ENCODE measurements at regions not wholly inside any gene's neighbourhood (a gene's known extent, or its start where the extent isn't known, plus 50 kb on each side); places are given as distances from the start of the nearest gene placed in this dataset.

DNA sequence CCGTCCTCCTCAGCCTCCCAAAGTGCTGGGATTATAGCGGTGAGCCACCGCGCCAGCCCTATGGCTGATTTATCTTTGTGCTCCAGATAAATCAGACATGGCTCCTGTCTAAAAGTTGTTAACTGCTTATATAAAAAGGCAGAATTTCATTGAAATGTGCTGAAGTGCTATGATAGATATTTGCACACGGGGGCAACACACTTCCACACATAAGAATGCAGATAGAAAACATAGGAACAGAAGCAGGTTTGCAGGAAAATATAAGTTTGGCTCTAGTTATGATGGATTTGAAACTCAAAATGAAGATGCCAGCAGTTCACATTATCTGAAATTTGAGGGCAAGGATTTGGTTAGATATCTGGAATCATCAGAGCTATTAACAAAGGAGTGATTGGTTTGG is 163.1 kb upstream of the SLITRK2 start:
- Histone ChIP-seq H3K27ac (no peak overlapping the region), H3K36me3 (replicated peaks in 1 of 2) (no peaks in the 10 kb centered on the region), H3K4me1 (replicated peaks in 1 of 2) (no peaks in the 10 kb centered on the region), H3K4me3 (no peak overlapping the region), H3K27me3 (no peaks in the 10 kb centered on the region), H3K9me3 (replicated peaks in 1 of 3) (no peaks in the 10 kb centered on the region)
- intact Hi-C loops (cut with DNase I), result no loop called here
- no peak for DNase-seq
- TF ChIP-seq, protein P1, sequence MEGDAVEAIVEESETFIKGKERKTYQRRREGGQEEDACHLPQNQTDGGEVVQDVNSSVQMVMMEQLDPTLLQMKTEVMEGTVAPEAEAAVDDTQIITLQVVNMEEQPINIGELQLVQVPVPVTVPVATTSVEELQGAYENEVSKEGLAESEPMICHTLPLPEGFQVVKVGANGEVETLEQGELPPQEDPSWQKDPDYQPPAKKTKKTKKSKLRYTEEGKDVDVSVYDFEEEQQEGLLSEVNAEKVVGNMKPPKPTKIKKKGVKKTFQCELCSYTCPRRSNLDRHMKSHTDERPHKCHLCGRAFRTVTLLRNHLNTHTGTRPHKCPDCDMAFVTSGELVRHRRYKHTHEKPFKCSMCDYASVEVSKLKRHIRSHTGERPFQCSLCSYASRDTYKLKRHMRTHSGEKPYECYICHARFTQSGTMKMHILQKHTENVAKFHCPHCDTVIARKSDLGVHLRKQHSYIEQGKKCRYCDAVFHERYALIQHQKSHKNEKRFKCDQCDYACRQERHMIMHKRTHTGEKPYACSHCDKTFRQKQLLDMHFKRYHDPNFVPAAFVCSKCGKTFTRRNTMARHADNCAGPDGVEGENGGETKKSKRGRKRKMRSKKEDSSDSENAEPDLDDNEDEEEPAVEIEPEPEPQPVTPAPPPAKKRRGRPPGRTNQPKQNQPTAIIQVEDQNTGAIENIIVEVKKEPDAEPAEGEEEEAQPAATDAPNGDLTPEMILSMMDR (IDR thresholded peaks at IDR 0.05), result no peak
- TF ChIP-seq POLR2A (IDR thresholded peaks at IDR 0.05), result no peak
- 81 to 85% (median 83%) methylated on average over 5 of the region's 5 CpGs for WGBS, 4 donors

DNA sequence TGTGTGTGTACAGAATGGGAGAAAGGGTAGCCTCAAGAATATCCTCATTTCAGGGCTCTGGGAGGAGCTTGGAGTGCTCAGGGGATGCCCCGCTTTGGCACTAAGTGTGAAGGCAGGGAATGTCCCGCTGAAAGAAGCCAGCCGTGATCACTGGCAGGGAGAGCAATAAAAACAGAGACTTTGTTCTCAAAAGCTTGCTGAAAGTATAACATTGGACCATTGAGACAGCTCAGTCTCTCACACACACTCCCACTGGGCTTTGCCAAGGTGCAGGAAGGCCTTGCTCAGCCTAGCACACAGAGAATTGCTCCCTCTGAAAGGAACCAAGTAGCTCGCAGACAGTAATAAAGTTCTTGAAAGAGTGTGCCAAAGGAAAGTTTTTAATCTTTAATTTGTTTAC is 143.8 kb upstream of the SLITRK2 start:
- Histone ChIP-seq H3K27me3 (no peaks in the 10 kb centered on the region), H3K4me3 (no peak overlapping the region), H3K4me1 (replicated peaks in 1 of 2) (no peaks in the 10 kb centered on the region), H3K27ac (no peak overlapping the region), H3K36me3 (replicated peaks in 1 of 2) (no peaks in the 10 kb centered on the region), H3K9me3 (replicated peaks in 1 of 3) (no peaks in the 10 kb centered on the region)
- no peak for DNase-seq
- 49 to 85% (median 72%) methylated on average over 2 to 4 of the region's 4 CpGs for WGBS, 4 donors
- intact Hi-C loops (cut with DNase I), result no loop called here
- TF ChIP-seq, protein P1 (IDR thresholded peaks at IDR 0.05), result no peak
- no peak for TF ChIP-seq POLR2A (IDR thresholded peaks at IDR 0.05)

DNA sequence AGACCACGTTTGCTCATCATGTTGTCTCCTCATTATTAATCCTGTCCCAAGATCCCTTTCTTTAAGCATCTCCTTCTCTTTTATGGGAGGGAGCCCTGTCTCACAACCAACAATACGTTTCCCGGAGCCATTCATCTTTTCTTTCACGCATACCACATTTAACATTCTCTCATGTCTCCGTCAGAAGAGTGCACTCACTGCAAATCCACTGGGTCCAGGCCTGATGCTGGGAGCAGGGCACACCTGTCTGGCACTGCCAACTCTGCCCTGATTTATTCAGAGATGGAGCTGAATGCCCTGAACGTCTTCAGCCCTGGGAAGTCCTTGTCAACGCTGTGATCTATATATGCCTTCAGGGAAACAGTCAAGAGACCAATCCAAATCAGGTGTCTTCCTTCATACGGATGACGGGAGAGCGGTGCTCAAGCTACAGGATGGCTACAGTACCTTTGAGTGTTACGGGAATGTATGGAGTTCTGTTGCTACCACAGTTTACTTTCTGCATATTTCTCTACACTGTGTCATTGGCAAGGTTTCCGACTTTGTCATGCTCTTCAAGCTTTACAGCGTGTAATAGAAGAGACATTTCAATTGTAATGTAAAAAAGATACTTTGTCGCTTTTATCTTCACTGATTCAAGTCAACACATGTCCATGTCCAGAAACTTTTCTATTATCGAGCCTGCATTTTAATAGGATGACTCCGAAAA is 140.4 kb upstream of the SLITRK2 start:
- H3K4me1 ChIP-seq (replicated peaks in 1 of 2), result no peaks in the 10 kb centered on the region
- intact Hi-C loops (cut with DNase I), result no loop called here
- H3K9me3 ChIP-seq (replicated peaks in 1 of 3), result no peaks in the 10 kb centered on the region
- no peaks in the 10 kb centered on the region for H3K36me3 ChIP-seq (replicated peaks in 1 of 2)
- H3K4me3 ChIP-seq, result no peak overlapping the region
- 68 to 79% (median 73%) methylated on average over 14 to 16 of the region's 16 CpGs for WGBS, 4 donors
- no peak overlapping the region for H3K27ac ChIP-seq
- no peak for DNase-seq
- peaks cover 1% of the 10 kb centered on the region for H3K27me3 ChIP-seq
- TF ChIP-seq, protein P1 (IDR thresholded peaks at IDR 0.05), result no peak
- TF ChIP-seq POLR2A (IDR thresholded peaks at IDR 0.05), result no peak

DNA sequence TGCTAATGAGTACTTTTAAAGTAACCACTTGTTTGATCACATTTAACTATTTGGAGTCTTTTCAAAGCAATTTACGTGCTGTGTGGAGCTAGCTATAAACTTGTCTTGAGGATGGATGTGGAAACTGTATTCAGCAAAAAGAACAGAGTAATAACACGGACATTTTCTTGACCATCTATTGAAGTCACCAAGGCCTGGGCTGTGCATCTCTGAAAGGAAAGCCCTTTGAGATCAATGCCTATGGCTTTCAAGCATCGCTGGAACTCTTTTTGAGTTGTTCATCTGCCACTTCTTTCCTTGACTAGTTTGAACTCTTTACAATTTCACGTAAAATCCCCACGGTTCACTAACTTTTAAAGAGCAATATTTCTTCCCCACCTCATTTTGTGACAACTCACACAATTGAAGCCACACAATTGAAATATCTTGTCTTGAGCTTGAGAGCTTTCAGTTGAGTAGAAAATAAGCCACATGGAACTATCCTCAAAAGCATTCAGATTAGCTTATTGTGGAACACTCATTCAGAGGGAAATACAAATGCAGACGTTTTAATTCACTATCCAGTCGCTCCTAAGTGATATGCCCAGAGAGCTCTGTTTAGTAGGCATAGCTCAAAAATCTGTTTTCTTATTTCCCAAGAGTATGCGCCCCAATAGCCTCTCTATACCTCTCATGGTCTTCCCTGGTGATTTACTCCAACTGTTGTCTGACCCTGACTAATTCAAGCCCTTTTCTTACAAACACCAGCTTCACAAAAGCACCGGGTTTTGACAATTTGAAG is 134.9 kb upstream of the SLITRK2 start:
- no peak overlapping the region for H3K27ac ChIP-seq
- intact Hi-C loops (cut with DNase I), result no loop called here
- H3K4me1 ChIP-seq (replicated peaks in 1 of 2), result no peaks in the 10 kb centered on the region
- H3K27me3 ChIP-seq, result peaks cover 6% of the 10 kb centered on the region
- H3K4me3 ChIP-seq, result no peak overlapping the region
- WGBS, 4 donors, result 49 to 58% (median 55%) methylated on average over 9 of the region's 9 CpGs
- no peak for DNase-seq
- TF ChIP-seq, protein P1 (IDR thresholded peaks at IDR 0.05), result no peak
- TF ChIP-seq POLR2A (IDR thresholded peaks at IDR 0.05), result no peak
- no peaks in the 10 kb centered on the region for H3K9me3 ChIP-seq (replicated peaks in 1 of 3)
- no peaks in the 10 kb centered on the region for H3K36me3 ChIP-seq (replicated peaks in 1 of 2)
